Gastroesophageal sphincter (tissue), 3 donors: ENCODE measurements at regions not wholly inside any gene's neighbourhood (a gene's known extent, or its start where the extent isn't known, plus 50 kb on each side); places are given as distances from the start of the nearest gene placed in this dataset.

Experiments used
- CTCF ChIP-seq, 4 experiments: fragments of 200-600 bp in 2 of 4; fragments of 450-650 bp in 2 of 4; sonication (generic) in 1 of 4; IDR thresholded peaks; one replicate each; pipeline ENCODE4 v1.5.1; 2017 to 2019; ENCODE audit warnings: antibody characterized with exemption in 4 of 4, mild to moderate bottlenecking in 2 of 4, moderate library complexity in 2 of 4
- POLR2A ChIP-seq, 2 donors: fragments of 450-650 bp; IDR thresholded peaks; one replicate each; pipeline ENCODE4 v1.6.1; 2017; ENCODE audit warnings: antibody characterized with exemption in 2 of 2, mild to moderate bottlenecking in 2 of 2, moderate library complexity in 1 of 2
- POLR2AphosphoS5 ChIP-seq: sonication (generic); formaldehyde crosslinking; IDR thresholded peaks from one replicate; pipeline ENCODE4 v1.6.1; 2017; ENCODE audit warnings: antibody characterized with exemption

DNA sequence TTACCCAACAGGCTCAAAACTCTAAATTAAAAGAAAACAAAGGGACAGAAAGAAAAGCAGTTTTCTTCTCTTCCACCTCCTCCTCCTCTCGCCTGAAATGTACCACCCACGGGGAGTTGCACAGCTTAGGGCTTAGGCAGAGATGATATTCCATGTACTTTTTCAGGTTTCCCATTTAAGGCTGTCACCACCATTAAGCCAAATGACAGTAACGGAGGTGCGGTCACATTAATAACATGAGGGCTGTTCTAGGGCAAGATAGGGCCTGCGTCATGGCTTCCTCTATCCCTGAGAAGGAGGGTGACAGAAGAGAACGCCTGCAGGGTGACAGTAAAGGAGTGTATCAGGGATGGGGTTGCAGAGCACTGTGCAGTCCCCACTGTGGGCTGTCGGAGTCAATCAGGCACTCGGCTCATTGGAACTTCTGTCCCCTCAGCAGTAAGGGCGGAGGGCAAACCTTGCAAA lies 51.7 kb upstream of the TJP1 start:
- TF ChIP-seq CTCF (IDR thresholded peaks at IDR 0.05): no peak
- no peak for TF ChIP-seq POLR2AphosphoS5
- no peak for TF ChIP-seq POLR2A (IDR thresholded peaks at IDR 0.05)
